ENCODE measurements at regions not wholly inside any gene's neighbourhood (a gene's known extent, or its start where the extent isn't known, plus 50 kb on each side); places are given as distances from the start of the nearest gene placed in this dataset.

DNA sequence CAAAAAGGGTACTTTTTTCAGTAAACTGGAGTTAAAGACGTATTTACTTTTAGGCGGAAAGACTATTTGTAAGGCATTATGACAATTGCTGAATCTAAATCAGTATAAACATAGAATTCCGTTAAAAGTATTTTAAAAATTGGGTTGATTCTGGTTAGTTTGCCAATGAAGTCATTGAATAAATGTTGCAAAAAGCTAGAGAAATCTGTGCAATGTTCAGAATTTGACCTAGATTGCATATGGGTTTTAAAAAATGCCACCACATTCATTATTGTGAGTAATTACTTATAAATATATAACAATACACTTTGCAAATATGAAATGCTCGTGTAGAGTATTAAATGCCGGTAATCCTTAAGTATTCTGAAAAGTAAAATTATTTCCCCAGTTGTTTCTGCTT, 116.5 kb upstream of the EEF1E1 start:
- no peak for ATAC-seq
- no peaks in the 10 kb centered on the region for H3K9me3 Mint-ChIP-seq

GRCh38 chr6:8215631-8216030, 113.3 kb upstream of the EEF1E1 start:
- no peak for ATAC-seq
- Mint-ChIP-seq H3K36me3 (ENCODE audit: low read depth) (no peaks in the 10 kb centered on the region), H3K27me3 (peaks cover 16% of the 10 kb centered on the region), H3K27ac (no peak overlapping the region), H3K4me1 (no peaks in the 10 kb centered on the region), H3K9me3 (no peaks in the 10 kb centered on the region), H3K4me3 (no peak overlapping the region)
- DNase-seq, result no peak

More for the DNA sequence above, 116.5 kb upstream of the EEF1E1 start:
- no peak overlapping the region for H3K27ac Mint-ChIP-seq
- no peak overlapping the region for H3K4me3 Mint-ChIP-seq
- peaks cover 11% of the 10 kb centered on the region for H3K27me3 Mint-ChIP-seq
- no peaks in the 10 kb centered on the region for H3K4me1 Mint-ChIP-seq
- DNase-seq, result no peak
- no peaks in the 10 kb centered on the region for H3K36me3 Mint-ChIP-seq (ENCODE audit: low read depth)

DNA sequence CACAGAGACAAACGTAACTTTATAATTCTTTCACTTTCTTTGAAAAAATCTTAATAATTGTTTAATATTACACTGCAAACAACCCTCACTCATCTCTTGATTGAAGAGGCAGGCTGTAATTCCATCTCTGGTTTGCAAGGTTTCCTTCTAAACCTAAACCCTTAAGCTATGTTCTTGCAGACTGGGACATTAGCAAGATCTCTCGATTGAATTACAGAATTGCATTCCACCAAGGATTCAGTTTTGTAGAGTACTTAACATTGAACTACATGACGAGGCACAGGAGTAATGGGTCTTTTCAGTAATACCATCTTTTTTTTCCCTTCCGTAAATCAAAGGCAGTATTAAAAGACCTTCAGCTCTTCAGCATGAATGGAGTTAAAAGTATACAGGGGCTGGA, 111.6 kb upstream of the EEF1E1 start:
- no peak for ATAC-seq
- H3K27me3 Mint-ChIP-seq, result peaks cover 16% of the 10 kb centered on the region
- no peak for DNase-seq
- H3K36me3 Mint-ChIP-seq (ENCODE audit: low read depth), result no peaks in the 10 kb centered on the region
- H3K4me3 Mint-ChIP-seq, result no peak overlapping the region
- no peak overlapping the region for H3K27ac Mint-ChIP-seq
- no peaks in the 10 kb centered on the region for H3K9me3 Mint-ChIP-seq
- H3K4me1 Mint-ChIP-seq, result no peaks in the 10 kb centered on the region

GRCh38 chr6:8212720-8213434, 110.5 kb upstream of the EEF1E1 start:
- ATAC-seq, result no peak
- Mint-ChIP-seq H3K27ac (no peak overlapping the region), H3K4me3 (no peak overlapping the region), H3K36me3 (ENCODE audit: low read depth) (no peaks in the 10 kb centered on the region), H3K27me3 (peaks cover 12% of the 10 kb centered on the region), H3K9me3 (no peaks in the 10 kb centered on the region), H3K4me1 (no peaks in the 10 kb centered on the region)
- DNase-seq, result no peak

DNA sequence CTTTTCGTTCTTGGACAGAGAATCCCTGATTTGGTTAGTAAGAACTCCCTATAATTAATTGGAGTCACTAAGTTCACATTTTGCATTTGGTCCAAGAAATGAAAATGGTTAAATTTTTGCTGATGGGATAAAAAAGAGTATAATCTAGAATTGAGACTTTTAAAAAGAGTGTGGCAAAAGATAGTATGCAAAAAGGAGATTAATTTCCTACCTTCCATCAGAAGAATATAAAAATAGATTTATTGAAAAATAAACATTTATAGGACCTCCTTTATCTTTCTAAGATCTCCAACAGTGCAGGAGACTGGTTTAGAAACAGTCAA, 105.5 kb upstream of the EEF1E1 start:
- H3K27ac Mint-ChIP-seq, result no peak overlapping the region
- ATAC-seq, result no peak
- no peaks in the 10 kb centered on the region for H3K4me1 Mint-ChIP-seq
- no peaks in the 10 kb centered on the region for H3K36me3 Mint-ChIP-seq (ENCODE audit: low read depth)
- H3K9me3 Mint-ChIP-seq, result no peaks in the 10 kb centered on the region
- H3K4me3 Mint-ChIP-seq, result no peak overlapping the region
- H3K27me3 Mint-ChIP-seq, result peaks cover 10% of the 10 kb centered on the region
- DNase-seq, result no peak

DNA sequence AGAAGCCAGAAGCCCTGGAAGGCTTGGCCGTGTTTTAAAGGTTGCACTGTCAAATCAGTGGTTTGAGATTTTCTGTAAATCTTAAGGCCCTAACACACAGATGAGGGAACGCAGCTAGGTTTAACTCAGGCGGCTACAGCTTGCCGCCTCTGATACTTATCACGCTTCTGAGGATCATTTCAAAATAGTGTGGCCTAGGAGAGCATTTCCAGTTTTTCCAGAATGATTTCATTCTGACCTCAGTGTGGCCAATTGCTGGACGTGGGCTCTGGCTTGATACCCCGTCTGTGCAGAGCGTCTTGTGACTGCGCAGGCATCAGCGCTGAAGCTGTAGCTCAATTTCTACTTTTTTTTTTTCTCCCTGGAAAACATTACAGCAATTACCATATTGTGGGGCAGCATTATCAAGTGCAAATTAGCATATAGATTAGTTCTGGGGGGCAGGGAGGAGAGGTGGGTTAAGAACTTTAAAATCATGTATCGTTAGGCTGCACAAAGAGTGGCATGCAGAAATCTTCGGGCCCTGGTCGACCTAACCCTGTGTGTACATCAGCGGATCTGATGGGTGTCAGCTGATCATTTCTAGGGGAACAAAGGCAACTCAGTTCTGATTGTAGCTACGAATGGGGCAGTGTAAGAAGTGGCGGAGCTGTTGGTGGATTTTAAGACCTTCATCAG, 105.0 kb upstream of the EEF1E1 start:
- no peaks in the 10 kb centered on the region for H3K9me3 Mint-ChIP-seq

DNA sequence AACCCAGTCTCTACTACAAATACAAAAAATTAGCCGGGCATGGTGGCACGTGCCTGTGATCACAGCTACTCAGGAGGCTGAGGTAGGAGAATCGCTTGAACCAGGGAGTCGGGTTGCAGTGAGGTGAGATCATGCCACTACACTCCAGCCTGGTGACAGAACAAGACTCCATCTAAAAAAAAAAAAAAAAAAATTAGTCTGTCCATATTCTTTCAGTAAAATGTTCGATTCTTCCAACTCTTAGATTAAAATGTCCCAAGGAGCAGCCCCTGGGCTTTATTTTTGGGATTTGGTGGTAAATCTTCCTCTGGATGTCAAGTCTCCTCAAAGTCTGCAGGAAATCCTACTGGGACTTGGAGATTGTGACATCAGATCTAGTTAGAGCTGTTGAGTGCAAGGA, 101.0 kb upstream of the EEF1E1 start:
- no peaks in the 10 kb centered on the region for H3K4me1 Mint-ChIP-seq
- H3K27ac Mint-ChIP-seq, result no peak overlapping the region
- no peaks in the 10 kb centered on the region for H3K9me3 Mint-ChIP-seq
- no peak for ATAC-seq
- no peaks in the 10 kb centered on the region for H3K36me3 Mint-ChIP-seq (ENCODE audit: low read depth)
- no peak for DNase-seq
- H3K4me3 Mint-ChIP-seq, result no peak overlapping the region
- H3K27me3 Mint-ChIP-seq, result peaks cover 11% of the 10 kb centered on the region

More for the DNA sequence above, 105.0 kb upstream of the EEF1E1 start:
- Mint-ChIP-seq H3K27ac (no peak overlapping the region), H3K4me3 (no peak overlapping the region), H3K27me3 (peaks cover 9% of the 10 kb centered on the region), H3K36me3 (ENCODE audit: low read depth) (no peaks in the 10 kb centered on the region), H3K4me1 (no peaks in the 10 kb centered on the region)
- ATAC-seq, result no peak
- DNase-seq, result no peak

DNA sequence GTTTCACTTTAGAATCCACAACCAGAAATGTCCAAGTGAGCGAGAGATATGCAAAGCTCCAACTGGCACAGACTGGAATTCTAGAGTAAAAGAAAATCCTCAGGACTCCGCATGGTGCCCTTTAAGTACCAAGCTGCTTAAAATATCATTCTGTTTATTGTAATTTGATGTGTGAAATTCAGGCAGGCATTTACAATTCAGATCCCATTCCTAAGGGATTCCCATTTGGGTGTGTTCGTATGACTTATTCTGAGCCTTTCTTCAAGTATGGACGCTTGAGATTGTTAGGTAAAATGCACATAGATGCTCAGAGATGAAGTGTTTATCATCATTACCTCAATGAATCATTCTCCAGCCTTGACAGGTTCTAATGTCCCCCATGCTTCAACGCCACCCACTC, 99.3 kb upstream of the EEF1E1 start:
- no peak overlapping the region for H3K4me3 Mint-ChIP-seq
- no peaks in the 10 kb centered on the region for H3K9me3 Mint-ChIP-seq
- H3K4me1 Mint-ChIP-seq, result no peaks in the 10 kb centered on the region
- no peaks in the 10 kb centered on the region for H3K36me3 Mint-ChIP-seq (ENCODE audit: low read depth)
- no peak overlapping the region for H3K27ac Mint-ChIP-seq
- DNase-seq (no peak), ATAC-seq (no peak)
- peaks cover 16% of the 10 kb centered on the region for H3K27me3 Mint-ChIP-seq

DNA sequence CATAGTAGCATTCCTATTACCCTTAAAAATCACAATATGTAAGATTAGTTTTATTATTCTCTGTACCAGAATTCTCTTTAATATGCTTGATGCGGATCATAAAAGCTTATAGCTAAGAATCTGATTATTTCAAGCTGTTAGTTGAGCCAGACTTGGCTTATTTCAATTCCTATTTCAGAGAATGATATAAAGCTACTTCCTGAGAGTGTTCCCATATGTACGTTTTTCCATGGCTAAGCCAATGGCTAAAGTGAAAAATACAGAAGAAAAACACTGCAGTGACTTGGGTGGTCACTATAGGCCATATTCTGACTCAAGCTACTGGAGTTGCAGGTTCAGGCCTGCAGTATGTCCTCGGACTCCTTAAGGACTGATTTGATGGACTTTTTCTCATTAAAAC, 97.9 kb upstream of the EEF1E1 start:
- Mint-ChIP-seq H3K9me3 (no peaks in the 10 kb centered on the region), H3K4me3 (no peak overlapping the region), H3K4me1 (no peaks in the 10 kb centered on the region), H3K27me3 (peaks cover 13% of the 10 kb centered on the region), H3K27ac (no peak overlapping the region), H3K36me3 (ENCODE audit: low read depth) (no peaks in the 10 kb centered on the region)
- DNase-seq (no peak), ATAC-seq (no peak)

- H3K27me3 Mint-ChIP-seq, result peaks cover 13% of the 10 kb centered on the region
- no peaks in the 10 kb centered on the region for H3K36me3 Mint-ChIP-seq (ENCODE audit: low read depth)
- H3K4me3 Mint-ChIP-seq, result no peak overlapping the region
- no peak overlapping the region for H3K27ac Mint-ChIP-seq
- no peaks in the 10 kb centered on the region for H3K4me1 Mint-ChIP-seq
- DNase-seq (no peak), ATAC-seq (no peak)
- no peaks in the 10 kb centered on the region for H3K9me3 Mint-ChIP-seq
Measured at GRCh38 chr6:8195714-8196102, 93.4 kb upstream of the EEF1E1 start.

DNA sequence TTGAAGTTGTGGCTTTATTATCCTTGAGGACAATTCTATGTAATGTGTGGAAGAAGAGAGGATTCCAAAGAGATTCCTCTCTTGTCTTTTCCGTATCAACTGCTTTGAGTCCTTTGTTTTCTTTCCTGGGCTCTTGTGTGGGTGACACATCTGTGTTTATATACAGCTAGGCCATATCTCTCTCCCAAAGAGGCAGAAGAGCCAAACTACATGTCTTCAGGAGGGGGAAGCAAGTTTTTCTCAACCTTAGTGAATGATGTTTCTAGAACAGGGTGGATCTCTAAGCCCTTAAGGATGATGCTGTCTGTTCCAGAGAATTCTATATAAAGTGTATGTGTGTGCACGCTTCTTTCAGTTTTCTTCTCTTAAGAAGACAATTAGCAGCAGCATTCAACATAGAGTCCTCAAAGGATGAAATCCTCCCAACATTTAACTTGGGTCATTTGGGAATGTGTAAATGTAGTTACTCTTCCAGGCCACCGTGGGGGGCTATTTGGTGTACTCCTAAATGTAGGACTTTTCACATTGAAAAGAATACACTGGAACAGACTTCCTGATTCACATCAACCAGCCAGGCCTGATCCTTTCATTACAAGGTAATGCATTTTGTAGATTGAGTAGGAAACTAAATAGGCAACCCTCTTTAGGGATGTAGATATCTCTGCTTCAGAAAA, 92.8 kb upstream of the EEF1E1 start:
- no peak overlapping the region for H3K27ac Mint-ChIP-seq
- no peak for DNase-seq
- H3K9me3 Mint-ChIP-seq, result no peaks in the 10 kb centered on the region
- ATAC-seq, result no peak
- H3K27me3 Mint-ChIP-seq, result peaks cover 16% of the 10 kb centered on the region
- no peaks in the 10 kb centered on the region for H3K4me1 Mint-ChIP-seq
- no peaks in the 10 kb centered on the region for H3K36me3 Mint-ChIP-seq (ENCODE audit: low read depth)
- H3K4me3 Mint-ChIP-seq, result no peak overlapping the region

DNA sequence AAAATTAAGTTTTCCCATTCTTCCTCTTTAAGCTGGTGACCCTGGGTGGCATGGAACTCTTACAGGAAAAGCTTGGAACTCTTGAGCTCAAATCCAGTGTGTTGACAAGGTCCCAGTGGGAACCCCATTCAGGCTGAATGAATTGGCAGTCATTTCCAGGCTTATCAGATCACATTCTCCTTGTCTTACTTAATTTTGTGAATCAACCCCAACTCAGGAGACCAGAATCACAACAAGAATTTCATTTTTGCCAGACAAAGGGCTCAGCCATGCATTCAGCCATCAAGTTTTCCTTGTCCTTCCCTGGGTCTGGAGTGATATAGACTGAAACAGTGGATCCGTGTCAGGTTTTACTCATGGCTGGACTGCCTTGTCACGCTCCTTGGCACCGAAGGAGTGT, 92.1 kb upstream of the EEF1E1 start:
- no peaks in the 10 kb centered on the region for H3K4me1 Mint-ChIP-seq
- H3K4me3 Mint-ChIP-seq, result no peak overlapping the region
- H3K27me3 Mint-ChIP-seq, result peaks cover 16% of the 10 kb centered on the region
- ATAC-seq (no peak), DNase-seq (no peak)
- no peak overlapping the region for H3K27ac Mint-ChIP-seq
- no peaks in the 10 kb centered on the region for H3K36me3 Mint-ChIP-seq (ENCODE audit: low read depth)
- H3K9me3 Mint-ChIP-seq, result no peaks in the 10 kb centered on the region

DNA sequence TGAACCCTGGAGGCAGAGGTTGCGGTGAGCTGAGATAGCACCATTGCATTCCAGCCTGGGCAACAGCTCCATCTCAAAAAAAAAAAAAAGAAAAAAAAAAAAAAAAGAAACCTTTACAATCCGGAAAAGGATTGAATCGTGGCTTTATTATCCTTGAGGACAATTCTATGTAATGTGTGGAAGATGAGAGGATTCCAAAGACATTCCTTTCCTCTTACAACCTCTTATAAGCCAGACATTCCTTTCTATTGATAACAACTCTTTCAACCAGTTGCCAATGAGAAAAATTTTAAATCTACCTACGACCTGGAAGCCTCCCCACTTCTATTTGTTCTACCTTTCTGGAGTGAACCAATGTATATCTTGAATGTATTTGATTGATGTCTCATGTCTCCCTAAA, 91.2 kb upstream of the EEF1E1 start:
- Mint-ChIP-seq H3K4me3 (no peak overlapping the region), H3K4me1 (no peaks in the 10 kb centered on the region), H3K27me3 (peaks cover 19% of the 10 kb centered on the region), H3K27ac (no peak overlapping the region), H3K36me3 (ENCODE audit: low read depth) (no peaks in the 10 kb centered on the region), H3K9me3 (no peaks in the 10 kb centered on the region)
- no peak for ATAC-seq
- no peak for DNase-seq

DNA sequence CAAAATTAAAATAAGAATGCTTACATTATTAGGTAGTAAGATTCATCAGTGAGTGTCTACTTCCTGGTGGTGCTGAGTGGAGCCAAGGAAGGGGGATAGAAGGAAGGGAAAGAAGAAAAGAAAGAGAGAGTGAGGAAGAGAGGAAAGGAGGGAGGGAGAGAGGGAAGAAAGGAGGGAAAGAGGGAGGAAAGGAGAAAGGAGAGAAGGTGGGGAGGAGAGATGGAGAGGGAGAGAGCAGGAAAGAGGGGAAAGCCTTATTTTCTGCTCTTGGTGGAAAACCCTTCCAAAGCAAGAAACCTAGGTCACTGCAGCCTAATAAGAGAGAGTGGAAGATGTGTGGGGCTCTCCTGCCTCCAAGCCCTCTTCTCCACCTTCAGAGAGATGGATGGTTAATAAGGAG, 90.2 kb upstream of the EEF1E1 start:
- no peak for ATAC-seq
- Mint-ChIP-seq H3K9me3 (no peaks in the 10 kb centered on the region), H3K27ac (no peak overlapping the region), H3K4me1 (no peaks in the 10 kb centered on the region), H3K4me3 (no peak overlapping the region), H3K27me3 (peaks cover 18% of the 10 kb centered on the region), H3K36me3 (ENCODE audit: low read depth) (no peaks in the 10 kb centered on the region)
- DNase-seq, result no peak

- ATAC-seq, result no peak
- Mint-ChIP-seq H3K4me1 (no peaks in the 10 kb centered on the region), H3K36me3 (ENCODE audit: low read depth) (no peaks in the 10 kb centered on the region), H3K9me3 (no peaks in the 10 kb centered on the region), H3K27ac (no peak overlapping the region), H3K27me3 (peaks cover 18% of the 10 kb centered on the region), H3K4me3 (no peak overlapping the region)
- DNase-seq, result no peak
Measured at GRCh38 chr6:8192067-8192466, 89.7 kb upstream of the EEF1E1 start.

Measured in activated naive CD8-positive, alpha-beta T cell treated with anti-CD3 and anti-CD28 coated beads, Interleukin-2, amount 50 U/mL, for 24 hours (primary cell).